ENCODE measurements at regions not wholly inside any gene's neighbourhood (a gene's known extent, or its start where the extent isn't known, plus 50 kb on each side); places are given as distances from the start of the nearest gene placed in this dataset.
"Not testable (repeated sequence)": the region's sequence is repeated elsewhere in the genome, so short reads cannot be mapped to it uniquely, and the experiment has no call there.

GRCh38 chrX:94560930-94561329 is 886.9 kb downstream of the FAM133A start:
- DNase-seq (ENCODE audit: low spot score in 2 of 2) (no peak), FAIRE-seq (no peak)

- no peak for DNase-seq (ENCODE audit: low spot score in 2 of 2)
- FAIRE-seq = no peak
These were observed 902.5 kb downstream of the FAM133A start for GRCh38 chrX:94576367-94577004.

DNA sequence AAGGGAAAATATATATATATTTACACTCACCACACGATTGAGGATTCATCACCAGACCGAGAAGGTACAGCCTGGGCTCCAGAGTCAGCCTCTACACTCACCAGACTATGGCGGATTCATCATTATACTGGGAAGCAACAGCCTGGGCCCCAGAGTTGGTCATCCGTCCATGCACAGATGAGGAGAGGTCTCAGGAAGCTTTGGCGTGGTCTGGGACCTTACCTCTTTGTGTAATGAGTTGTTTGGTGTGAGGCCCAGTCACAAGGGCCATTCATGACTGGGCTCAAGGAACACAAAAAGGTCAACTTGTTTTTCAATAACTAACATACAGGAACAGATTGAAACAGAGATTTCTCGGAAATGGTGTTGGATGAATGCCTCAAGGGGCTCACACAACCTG is 926.1 kb downstream of the FAM133A start:
- FAIRE-seq = no peak
- no peak for DNase-seq (ENCODE audit: low spot score in 2 of 2)

DNA sequence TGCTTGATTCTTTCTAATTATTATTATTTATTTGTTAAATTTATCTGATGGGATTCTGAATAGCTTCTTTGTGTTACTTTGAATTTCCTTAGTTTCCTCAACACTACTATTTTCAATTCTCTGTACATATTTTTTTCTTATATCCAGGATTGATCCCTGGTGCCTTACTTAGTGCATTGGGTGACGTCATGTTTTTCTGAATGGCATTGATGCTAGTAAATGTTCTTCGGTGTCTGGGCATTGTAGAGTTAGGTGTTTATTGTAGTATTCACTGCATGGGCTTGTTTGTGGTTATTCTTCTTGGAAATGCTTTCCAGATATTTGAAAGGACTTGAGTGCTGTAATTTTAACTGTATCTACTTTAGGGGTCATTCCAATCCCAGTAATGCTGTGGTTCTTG is 938.1 kb downstream of the FAM133A start:
- no peak for FAIRE-seq
- DNase-seq (ENCODE audit: low spot score in 2 of 2) = no peak

GRCh38 chrX:94633237-94633636 is 959.2 kb downstream of the FAM133A start:
- FAIRE-seq = no peak

GRCh38 chrX:94635003-94635402 is 961.0 kb downstream of the FAM133A start:
- DNase-seq (ENCODE audit: low spot score in 2 of 2) = no peak
- FAIRE-seq = no peak

More at GRCh38 chrX:94633237-94633636, 959.2 kb downstream of the FAM133A start:
- no peak for DNase-seq (ENCODE audit: low spot score in 2 of 2)

GRCh38 chrX:94645726-94646125 is 971.7 kb downstream of the FAM133A start:
- DNase-seq (ENCODE audit: low spot score in 2 of 2) (no peak), FAIRE-seq (no peak)

GRCh38 chrX:94655180-94655579 is 981.2 kb downstream of the FAM133A start:
- no peak for DNase-seq (ENCODE audit: low spot score in 2 of 2)
- no peak for FAIRE-seq

- DNase-seq (ENCODE audit: low spot score in 2 of 2) (no peak), FAIRE-seq (no peak)
These were observed 988.7 kb downstream of the FAM133A start for GRCh38 chrX:94662689-94663088.

DNA sequence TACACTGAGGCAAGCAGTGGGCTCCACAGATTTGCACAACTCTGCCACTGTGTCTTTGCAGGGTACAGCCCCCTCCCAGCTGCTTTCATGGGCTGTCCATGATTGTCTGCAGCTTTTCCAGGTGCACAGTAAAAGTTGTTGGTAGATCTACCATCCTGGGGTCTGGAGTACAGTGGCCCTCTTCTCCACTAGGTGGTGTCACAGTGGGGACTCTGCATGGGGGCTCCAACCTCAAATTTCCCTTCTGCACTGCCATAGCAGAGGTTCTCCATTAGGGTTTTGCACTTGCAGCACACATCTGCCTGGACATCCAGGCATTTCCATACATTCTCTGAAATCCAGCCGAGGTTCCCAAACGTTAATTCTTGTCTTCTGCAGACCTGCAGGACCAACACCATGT is 1002.3 kb downstream of the FAM133A start:
- FAIRE-seq (no peak), DNase-seq (ENCODE audit: low spot score in 2 of 2) (no peak)

DNA sequence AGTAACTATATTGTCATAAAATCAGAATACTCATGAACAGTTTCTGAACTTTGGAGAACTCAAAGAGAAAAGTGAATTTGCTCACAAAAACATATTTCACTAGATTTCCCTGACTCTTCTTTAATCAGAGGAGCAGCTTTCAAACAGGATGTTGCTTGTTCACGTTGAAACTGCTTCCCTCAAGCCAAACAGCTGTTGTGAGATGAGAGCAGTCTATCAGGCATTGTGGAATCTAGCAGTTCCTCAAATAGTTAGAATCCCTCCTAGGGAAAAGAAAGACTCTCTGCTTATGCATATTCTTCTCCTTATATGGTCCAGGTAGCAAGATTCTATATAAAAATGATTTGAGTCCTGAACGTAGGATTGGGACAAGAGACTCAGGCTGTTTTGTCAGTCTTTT is 1012.1 kb downstream of the FAM133A start:
- DNase-seq (ENCODE audit: low spot score in 2 of 2) (no peak), FAIRE-seq (no peak)

DNA sequence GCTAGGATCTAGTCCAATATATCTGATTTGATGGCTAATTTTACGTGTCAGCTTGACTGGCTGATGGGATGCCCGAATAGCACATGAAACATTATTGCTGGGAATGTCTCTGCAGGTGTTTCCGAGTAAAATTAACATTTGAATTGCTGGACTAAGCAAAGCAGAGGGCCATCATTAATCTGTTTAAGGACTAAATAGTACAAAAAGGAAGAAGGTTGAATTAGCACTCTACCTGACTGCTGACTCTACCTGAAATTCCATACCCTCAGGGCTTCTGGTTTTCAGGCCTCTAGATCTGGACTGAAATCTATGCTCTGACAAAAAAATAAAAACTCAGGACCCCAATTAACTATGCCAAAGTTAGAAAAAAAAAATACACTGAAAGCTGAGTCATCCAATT is 1021.9 kb downstream of the FAM133A start:
- FAIRE-seq = no peak
- DNase-seq (ENCODE audit: low spot score in 2 of 2) = no peak

DNA sequence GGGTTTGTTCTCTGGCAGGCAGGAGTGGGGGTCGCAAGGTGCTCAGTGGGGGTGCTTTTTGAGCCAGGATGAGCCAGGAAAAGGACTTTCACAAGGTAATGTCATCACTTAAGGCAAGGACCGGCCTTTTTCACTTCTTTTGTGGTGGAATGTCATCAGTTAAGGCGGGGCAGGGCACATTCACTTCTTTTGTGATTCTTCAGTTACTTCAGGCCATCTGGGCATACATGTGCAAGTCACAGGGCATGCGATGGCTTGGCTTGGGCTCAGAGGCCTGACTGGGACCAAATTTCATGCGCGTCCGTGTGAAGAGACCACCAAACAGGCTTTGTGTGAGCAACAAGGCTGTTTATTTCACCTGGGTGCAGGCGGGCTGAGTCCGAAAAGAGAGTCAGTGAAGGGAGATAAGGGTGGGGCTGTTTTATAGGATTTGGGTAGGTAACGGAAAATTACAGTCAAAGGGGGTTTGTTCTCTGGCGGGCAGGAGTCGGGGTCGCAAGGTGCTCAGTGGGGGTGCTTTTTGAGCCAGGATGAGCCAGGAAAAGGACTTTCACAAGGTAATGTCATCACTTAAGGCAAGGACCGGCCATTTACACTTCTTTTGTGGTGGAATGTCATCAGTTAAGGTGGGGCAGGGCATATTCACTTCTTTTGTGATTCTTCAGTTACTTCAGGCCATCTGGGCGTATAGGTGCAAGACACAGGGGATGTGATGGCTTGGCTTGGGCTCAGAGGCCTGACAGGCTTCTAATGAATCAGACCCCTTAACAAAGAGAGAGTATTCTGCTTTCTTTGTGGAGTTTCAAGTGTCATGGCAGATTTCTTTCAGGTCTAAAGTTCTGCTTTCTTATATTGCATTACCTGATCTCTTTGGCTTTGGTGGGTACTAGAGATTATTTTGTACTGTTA is 1030.6 kb downstream of the FAM133A start:
- not testable (repeated sequence) for DNase-seq (ENCODE audit: low spot score in 2 of 2); FAIRE-seq

DNA sequence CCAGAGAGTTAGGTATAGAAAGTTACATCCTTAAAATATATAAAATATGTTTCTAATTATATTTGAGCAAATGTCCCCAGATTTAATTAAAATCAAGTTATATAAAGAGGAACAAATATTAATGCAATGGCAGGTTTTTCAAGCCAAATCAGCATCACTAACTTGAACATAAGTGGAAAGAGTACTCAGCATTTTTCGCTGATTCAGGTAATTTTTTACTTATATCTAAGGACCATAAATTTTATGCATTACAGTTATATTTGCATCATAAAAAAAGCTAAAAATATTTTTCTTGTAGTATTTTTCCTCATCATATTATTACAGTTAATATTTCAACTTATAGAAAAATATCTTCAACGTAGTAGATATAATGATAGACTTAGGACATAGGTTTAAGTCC is 1047.4 kb downstream of the FAM133A start:
- DNase-seq (ENCODE audit: low spot score in 2 of 2) (no peak), FAIRE-seq (no peak)

DNA sequence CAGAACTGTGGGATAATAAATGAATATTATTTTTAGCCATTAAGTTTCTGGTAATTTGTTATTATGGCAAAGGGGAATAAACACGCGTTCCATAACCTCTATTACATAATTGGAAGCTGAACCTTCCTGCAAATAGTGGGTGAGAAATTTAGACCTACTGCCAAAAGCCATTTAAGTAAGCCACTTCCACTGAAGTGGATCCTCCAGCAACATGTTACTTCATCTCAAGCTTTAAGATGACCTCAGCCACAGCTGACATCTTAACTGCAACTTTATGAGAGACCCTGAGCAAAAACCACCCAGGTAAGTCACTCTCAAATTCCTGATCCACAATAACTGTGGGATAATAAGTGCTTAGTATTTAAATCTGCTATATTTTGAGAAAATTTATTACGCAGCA is 1048.6 kb downstream of the FAM133A start:
- DNase-seq (ENCODE audit: low spot score in 2 of 2) (no peak), FAIRE-seq (no peak)

- DNase-seq (ENCODE audit: low spot score in 2 of 2) = no peak
- no peak for FAIRE-seq
These were observed 1068.8 kb downstream of the FAM133A start for GRCh38 chrX:94742772-94743171.

GRCh38 chrX:94743478-94743877 is 1069.5 kb downstream of the FAM133A start:
- no peak for FAIRE-seq
- DNase-seq (ENCODE audit: low spot score in 2 of 2) = no peak

GRCh38 chrX:94744786-94745185 is 1070.8 kb downstream of the FAM133A start:
- FAIRE-seq = no peak

DNA sequence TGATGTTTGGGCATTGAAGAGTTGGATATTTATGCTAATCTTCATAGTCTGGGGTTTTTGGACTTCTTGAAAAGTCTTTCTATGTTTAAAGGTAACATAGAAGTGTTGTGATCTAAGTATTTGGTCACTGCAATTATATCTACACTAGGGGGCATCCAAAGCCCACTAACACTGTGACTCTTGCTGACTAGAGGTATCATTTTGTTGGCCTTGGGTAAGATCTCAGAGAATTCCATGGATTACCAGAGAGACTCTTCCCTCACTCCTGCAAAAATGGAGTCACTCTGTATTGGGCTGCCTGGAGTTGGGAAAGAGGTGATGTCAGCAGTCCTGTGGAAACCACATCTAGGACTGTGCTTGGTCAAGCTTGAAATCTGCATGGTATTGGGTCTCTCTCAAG is 1077.6 kb downstream of the FAM133A start:
- DNase-seq (ENCODE audit: low spot score in 2 of 2) (no peak), FAIRE-seq (no peak)

More at GRCh38 chrX:94744786-94745185, 1070.8 kb downstream of the FAM133A start:
- DNase-seq (ENCODE audit: low spot score in 2 of 2) = no peak

DNA sequence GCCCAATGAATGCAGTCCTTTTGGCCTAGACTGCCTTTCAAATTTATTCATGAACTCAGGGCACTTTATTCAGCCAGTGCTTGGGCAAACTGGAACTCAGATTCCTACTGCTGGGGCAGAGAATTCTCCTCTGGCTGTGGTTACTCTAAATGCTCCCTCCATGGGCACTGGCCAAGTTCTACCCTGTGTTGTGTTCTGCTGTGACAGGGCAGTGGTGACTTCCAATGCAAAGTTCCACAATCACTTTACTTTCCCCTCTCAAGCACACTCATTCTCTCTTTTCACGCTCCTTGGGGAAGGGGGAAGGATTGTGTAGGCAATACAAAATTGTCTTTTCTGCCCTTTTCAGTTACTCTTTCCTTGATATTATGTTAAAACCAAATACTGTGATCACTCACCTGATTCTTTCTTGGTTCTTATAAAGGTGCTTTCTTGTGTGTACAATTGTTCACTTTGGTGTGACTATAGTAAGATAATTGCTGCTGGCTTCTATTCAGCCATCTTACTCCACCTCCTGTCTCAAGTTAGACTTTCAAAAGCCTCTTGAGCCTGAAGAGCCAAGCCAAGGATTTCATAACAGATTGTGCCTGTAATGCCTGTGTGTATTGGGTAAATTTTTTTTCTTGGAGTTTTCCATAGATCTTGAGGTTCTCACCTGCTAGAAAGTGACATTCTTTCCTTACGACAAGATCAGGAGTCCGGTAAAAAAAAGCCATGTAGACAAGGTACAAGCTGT is 1078.6 kb downstream of the FAM133A start:
- DNase-seq (ENCODE audit: low spot score in 2 of 2) (no peak), FAIRE-seq (no peak)

DNA sequence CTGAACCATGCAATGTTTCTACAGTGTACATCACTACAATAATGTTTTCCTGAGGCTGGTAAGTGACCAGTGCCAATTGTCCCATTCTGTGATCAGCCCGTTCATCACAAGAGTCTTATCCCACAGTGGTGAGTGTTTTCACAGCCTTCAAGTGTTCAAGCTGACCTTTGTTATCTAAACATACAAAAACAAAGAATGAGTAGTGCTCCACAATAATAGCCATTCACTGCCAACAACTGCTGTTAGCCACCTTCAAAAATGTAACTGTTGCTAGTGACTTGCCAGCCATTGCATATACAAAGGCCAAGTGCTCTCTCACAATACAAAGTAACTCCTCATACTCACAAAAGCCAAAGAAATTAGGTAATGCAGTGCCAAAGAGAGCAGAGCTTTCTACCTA is 1084.1 kb downstream of the FAM133A start:
- DNase-seq (ENCODE audit: low spot score in 2 of 2) (no peak), FAIRE-seq (no peak)

Measured in frontal cortex (tissue), 3 donors.